NOMO-1 (cell line): ENCODE measurements at regions not wholly inside any gene's neighbourhood (a gene's known extent, or its start where the extent isn't known, plus 50 kb on each side); places are given as distances from the start of the nearest gene placed in this dataset.
"Not testable (repeated sequence)": the region's sequence is repeated elsewhere in the genome, so short reads cannot be mapped to it uniquely, and the experiment has no call there.

ENCODE experiments used
- DNase-seq, 2 experiments: peaks; one replicate each; lab custom pipeline; 2025; ENCODE audit not compliant: unreplicated experiment in 2 of 2; lab: John Stamatoyannopoulos, UW

DNA sequence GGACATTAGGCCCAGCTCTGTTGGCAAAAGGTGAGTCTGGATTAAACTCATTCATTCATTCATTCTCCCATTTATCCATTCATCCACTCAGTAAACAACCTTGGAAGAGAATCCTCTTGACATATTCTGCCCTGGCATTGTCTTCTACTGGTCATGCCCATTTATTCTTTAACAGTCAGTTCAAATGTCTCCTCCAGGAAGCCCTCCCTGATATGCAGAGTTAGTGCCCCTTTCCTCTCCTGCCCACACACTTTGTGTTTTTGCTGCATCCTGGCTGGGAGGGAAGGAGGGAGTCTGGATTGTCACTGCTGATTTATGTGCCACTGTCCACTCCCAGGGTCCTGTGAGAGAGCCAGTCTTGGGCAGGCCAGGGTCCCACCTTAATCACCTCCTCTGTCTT lies 600.3 kb downstream of the MATN1 start:
- DNase-seq = no peak

DNA sequence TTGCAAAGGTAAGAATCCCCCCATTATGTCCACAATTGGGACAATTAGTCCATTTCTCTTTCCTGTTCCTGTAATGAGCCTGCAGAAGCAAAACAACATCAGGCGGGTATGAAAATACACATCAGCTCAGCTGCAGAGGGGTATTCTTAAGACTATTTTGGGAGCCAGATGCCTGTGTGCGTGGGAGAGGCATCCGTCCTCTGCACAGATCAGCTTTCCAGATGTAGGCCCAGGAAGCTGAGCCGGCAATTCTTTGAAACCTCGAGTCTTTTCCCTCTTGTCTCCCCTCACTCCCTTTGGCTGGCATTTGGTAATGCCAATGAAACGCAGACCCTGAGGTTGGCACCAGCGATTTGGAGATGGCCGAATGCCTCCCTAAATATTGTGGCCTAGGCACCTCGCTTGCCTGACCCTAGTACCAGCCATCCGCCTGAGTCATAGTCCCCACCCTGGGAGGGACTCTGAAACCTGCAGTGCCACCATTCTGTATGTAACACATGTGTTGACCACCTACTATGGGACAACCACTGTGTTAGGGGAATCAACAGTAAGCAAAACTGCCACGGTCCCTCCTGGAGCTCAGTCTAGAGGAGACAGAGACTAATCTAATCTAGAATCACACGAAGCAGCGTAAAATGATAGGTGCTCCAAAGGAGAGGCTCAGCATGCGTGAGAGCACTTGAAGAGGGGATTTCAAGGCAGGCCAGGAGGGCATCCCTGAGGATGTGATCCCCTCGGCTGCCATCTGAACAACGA lies 603.0 kb downstream of the MATN1 start:
- no peak for DNase-seq

DNA sequence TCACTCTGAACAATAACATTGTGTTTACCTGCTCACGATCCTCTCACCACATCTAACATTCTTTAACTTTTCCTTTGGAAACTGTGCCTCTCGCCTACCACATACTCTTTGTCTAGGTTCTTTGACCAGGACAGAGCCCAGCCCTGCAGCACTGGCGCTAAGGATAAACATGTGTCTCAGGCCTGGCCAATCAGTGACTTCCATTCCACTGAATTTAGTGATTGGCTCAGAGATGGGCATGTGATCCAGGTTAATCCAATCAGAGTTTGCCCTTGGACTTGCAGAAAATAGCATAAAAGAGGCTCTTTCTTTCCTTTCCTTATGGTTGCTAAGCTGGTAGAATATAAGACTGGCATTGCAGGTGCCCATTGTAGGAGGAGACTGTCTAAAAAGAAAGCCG lies 605.7 kb downstream of the MATN1 start:
- DNase-seq = no peak

DNA sequence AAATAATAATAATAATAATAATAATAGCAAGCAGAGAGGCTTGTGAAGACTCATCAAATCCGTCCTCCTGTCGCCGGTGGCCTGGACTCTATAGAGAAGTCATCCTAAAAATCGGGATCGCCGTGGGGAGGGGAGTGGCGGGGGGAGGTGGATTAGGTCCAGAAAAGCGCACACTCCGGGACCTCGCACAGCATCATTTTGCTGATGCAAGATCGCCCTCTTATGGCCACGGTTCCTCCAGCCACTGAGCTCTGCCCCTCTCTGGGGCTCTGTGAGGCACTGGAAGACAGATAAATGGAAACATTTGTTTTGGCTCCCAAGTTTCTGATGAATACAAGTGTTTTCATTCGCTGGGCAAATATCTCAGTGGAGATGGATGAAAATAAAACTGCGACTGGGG lies 612.0 kb downstream of the MATN1 start:
- DNase-seq = peak; percentile 14

DNA sequence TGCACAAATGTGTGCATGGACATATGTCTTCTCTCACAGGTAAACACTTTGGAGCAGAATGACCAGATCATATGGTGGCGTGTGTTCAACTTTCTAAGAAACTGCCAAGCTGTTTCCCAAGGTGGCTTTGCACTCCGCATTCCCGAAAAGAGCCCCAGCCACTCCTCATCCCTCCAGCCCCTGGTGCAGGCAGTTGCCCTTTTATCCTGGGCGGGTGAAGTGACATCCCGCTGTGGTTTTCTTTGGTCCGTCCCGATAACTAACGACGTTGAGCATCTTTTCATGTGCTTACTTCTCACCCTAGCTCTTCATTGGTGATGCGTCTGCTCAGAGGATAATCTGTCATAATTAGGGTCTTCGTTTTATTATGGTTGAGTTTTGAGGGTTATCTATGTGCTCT lies 612.5 kb downstream of the MATN1 start:
- DNase-seq = no peak

DNA sequence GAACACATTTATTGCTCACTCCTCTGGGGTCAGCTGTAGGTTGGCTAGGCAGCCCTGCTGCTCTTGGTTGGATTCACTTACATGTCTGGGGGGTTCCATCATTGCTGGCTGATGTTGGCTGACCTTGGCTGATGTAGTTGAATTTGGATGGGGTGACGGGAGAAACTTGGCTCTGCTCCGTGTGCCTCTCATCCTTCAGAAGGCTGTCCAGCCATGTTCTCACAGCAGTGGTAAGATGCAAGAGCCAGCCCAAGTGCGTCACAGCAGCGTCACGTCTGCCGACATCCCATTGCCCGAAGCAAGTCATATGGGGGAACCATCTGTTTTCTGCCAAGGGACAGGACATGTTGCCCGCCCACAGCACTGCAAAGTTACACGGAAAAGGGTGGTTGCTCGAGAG lies 613.5 kb downstream of the MATN1 start:
- no peak for DNase-seq

- DNase-seq = peak in 1 of 2 experiments; percentile 5
These were observed 615.2 kb downstream of the MATN1 start for GRCh38 chr1:30108186-30108585.

DNA sequence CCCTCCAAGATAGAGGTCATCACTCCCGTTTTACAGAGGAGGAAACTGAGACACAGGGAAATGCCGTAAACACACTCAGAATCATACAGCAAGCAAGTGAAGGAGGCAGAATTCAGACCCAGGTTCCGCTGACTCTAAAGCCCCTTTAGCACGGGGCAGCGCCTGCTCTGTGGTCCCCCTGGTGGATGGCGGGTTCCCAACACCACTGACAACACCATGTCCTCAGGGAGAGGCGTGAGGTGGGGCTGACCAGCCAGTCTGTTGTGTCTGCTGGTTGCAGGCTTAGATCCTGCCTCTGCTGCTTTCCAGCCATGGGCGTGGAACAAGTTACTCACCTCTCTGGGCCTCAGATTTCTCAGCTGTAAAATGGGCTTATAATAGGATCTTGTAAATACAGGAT lies 617.3 kb downstream of the MATN1 start:
- no peak for DNase-seq

- DNase-seq = no peak
These were observed 618.8 kb downstream of the MATN1 start for GRCh38 chr1:30104551-30104950.

DNA sequence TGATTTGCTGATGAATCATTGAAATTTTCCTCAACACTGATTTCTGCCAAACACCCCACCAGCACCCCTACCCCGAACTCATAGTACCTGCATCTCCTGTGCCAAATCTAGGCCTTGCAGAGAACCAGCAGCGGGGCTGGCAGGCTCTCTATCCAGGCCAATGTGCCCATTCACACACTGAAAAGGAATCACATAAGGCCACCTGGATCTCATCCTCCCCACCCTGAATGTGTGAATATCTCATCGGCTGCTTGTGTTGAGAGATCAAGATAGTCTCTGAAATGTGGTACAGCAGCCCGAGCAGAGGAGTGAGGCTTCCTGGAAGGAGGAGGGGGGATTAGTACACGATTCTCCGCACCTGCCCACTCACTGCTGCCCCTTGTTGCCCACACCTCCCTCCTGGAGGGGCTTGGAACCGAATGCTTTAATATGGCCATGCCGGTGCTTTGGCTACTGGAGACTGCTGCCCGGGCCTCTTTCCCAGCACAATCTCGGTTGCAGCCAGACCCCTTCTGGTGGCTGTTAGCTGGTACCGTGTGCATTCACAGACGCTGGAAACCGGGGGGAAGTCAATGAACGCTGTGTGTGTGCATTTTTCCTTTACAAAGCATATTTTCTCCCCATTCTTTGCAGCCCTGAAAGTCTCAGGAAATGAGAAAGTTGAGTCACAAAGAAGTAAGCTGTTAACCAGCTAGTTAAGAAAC lies 619.5 kb downstream of the MATN1 start:
- DNase-seq = no peak

DNA sequence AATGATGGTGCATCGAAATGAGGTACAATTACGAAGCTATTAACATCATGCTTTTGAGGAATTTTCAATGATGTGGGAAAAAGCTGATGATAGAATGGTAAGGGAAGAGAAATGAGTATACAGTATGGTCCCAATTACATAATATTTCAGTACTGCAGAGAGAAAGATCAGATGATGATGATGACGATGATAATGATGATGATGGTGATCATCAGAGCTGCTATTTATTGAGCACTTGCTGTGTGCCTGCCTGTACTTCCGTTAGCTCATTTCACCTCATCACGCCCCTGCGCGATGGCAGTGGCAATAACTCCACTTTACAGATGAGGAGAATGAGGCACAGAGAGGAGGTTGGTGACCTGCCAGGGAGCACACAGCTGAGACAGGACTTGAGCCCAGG lies 620.8 kb downstream of the MATN1 start:
- no peak for DNase-seq

GRCh38 chr1:30101487-30102227 lies 621.7 kb downstream of the MATN1 start:
- no peak for DNase-seq

- no peak for DNase-seq
These were observed 622.4 kb downstream of the MATN1 start for GRCh38 chr1:30101016-30101415.

- DNase-seq = no peak
These were observed 622.9 kb downstream of the MATN1 start for GRCh38 chr1:30100524-30100862.

DNA sequence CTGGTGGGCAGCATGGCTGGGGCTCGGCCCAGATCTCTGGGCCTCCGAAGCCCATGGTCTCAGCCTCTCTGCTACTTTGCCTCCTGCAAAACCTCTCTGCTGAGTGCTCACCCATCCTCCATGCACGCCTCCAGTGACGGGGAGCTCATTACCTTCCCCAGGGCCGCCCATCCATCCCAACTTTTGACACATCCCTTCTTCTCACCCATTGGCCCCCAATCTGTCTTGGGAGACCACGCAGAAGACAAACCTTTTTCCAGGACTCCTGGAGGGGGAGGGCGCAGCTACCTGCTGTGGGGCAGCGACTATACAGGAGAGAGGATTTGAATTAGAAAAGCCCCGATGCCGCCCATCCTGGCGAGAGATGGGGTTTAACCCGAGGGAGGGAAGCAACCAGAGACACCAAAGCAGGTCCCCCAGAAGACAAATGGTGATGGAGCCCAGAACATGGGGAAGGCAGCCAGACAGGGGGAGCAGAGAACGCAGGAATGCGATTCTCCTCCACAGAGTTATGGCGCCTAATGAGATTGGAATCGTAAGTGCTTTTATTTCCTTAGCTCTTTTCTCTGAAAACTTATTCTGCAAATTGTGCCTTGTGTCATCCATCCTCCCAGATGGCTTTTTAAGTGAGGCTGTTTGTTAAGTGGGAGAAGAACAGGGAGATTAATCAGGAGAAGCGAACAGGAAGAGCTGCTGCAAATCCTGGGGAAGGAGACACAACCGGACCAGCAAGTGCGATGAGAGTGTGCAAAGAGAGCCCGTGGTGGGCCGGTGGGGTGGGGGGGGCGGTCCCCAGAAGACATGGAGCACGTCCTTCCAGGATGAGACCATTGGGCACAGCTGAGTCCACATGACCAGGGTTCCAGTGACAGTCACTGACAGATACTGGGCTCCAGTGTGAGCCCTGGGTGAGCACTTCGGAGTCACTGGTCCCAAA lies 623.5 kb downstream of the MATN1 start:
- DNase-seq = no peak

GRCh38 chr1:30097851-30098250 lies 625.5 kb downstream of the MATN1 start:
- DNase-seq = not testable (repeated sequence)

DNA sequence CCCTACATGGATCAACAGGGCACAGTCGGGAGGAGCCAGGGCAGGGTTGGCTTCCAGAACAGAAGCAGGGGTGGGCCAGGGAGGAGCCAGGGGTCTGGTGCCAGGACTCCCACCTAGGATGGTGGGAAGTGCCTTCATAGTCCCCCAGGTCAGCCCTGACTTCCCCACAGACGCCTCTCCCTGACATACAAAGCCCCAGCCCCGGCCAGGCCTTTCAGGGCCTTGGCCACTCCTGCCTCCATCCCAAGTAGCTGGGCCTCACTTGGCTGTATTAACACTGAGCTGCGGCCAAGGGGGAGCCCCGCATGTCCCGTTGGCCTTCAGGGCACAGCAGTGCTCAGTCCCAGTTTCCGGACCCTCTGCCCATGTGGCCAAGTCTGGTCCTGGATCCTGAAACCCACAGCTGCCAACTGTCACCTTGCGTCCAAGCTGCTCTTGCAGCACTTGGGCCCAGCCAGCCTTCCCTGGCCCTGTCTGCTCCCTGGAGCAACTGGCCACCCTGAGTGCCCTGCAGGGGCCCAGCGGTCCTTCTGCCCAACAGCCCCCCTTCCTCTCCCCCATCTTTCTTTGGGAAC lies 627.8 kb downstream of the MATN1 start:
- no peak for DNase-seq

DNA sequence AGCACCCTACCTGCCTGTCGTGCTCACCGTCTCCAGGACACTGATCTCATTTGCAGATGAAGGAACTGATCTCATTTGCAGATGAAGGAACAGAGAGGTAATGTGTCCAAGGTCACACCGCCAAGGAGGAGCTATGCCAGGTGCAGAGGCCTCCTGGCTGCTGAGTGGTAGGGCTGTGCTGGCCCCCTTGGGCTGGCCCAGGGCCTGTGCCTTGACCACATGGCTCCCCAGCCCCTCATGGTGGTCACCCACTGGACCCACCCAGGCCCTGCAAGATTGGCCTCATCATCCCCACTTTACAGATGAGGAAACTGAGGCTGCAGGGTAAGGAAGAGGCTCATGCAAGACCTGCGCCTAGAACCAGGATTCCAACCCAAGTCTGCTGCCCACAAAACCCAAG lies 628.3 kb downstream of the MATN1 start:
- DNase-seq = no peak

DNA sequence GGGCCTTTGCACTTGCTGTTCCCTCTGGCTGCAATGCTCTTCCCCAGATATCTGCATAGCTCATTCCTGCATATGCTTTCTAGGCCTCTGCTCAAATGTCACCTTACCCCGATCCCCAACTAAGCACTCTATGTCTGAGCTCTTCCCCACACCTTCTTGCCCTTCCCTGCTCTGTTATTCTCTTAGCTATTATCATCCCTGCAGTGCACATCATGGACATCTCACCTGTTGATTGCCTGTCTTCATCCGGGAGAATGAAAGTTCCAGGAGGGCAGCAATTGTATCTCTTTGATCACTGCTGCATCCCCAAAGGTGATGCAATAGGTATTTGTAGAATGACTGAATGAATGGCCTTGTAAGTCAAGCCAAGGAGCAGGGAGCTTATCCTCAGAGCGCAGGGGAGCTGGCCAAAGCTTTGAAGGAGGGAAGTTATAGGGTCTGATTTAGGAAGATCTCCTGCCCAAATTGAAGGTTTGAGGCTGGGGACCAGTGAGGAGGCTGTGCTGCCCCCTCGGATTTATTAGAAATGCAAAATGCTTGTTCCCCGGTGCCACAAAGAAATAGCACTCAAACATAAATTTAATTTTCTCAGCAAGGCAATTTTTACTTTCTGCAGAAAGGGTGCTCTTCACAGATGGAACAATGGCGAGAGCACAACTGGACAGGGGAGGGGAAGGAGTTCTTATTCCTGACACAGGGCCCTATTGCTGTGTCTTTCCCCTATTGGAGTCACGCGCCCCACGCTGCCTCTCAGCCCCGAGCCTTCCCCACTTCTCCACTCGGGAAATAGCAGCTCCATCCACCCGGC lies 631.1 kb downstream of the MATN1 start:
- no peak for DNase-seq
